GM06990 (cell line): ENCODE measurements at regions not wholly inside any gene's neighbourhood (a gene's known extent, or its start where the extent isn't known, plus 50 kb on each side); places are given as distances from the start of the nearest gene placed in this dataset.

Source experiments
- DNase-seq: peaks from one replicate; pipeline ENCODE4 v3.0.0-alpha.2; 2011; ENCODE audit not compliant: insufficient read length; ENCODE audit errors: extremely low read depth
- H3K27me3 ChIP-seq: replicated peaks from 2 replicates; pipeline ENCODE4 v1.6.0; 2011; ENCODE audit warnings: low read length; ENCODE audit not compliant: control insufficient read depth, insufficient read depth
- H3K36me3 ChIP-seq: 2 replicates; pipeline ENCODE4 v1.5.1; 2011; ENCODE audit warnings: low read length; ENCODE audit not compliant: control insufficient read depth, insufficient read depth
- H3K4me3 ChIP-seq: replicated peaks from 2 replicates; pipeline ENCODE4 v1.5.1; 2011; ENCODE audit warnings: low read depth, mild to moderate bottlenecking, control low read depth, low read length
- CTCF ChIP-seq: IDR thresholded peaks from 2 replicates; pipeline ENCODE4 v1.5.1; 2011; ENCODE audit warnings: low read length, control low read depth, mild to moderate bottlenecking, inconsistent platforms; ENCODE audit not compliant: insufficient read depth, poor library complexity, severe bottlenecking

DNA sequence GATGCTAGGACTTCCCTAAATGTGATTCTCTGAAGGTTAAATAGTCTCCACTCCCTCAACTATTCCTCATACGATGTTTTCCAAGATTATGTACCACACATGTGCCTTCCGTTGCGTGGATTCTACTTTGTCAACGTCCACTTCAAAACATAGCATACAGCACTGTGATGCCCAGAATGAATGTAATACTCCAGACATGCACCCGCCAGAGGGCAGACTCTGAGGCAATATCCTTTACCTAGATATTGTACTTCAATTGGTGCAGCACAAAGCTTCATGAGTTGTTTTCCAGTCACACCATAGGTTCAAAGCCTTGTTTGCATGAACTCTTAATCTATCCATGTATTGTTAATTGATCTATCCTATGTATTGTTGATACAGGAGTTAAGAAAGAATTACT is 201.0 kb upstream of the NABP1 start:
- no peak for TF ChIP-seq CTCF
- Histone ChIP-seq H3K36me3 (no peaks in the 10 kb centered on the region), H3K27me3 (no peaks in the 10 kb centered on the region), H3K4me3 (no peak overlapping the region)
- no peak for DNase-seq

GRCh38 chr2:191478799-191479679 is 198.9 kb upstream of the NABP1 start:
- Histone ChIP-seq H3K36me3 (no peaks in the 10 kb centered on the region), H3K4me3 (no peak overlapping the region), H3K27me3 (no peaks in the 10 kb centered on the region)
- DNase-seq = no peak
- TF ChIP-seq CTCF = no peak

DNA sequence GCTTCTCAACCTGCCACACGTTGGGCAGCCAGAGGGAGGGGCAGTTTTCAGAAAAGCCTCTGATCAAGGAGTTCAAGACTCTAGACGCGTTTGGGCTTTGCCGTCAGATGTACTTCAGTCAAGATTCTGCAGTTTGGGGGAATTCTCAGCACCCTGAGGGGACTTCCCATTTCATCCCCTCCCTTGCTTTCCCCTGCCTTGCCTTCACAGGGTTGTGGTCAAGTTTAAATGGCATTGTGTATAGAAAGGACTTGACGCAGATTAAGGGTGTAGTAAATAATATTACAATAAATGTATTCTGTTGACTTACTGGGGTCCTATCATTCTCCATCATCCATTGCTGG is 198.3 kb upstream of the NABP1 start:
- Histone ChIP-seq H3K4me3 (no peak overlapping the region), H3K36me3 (no peaks in the 10 kb centered on the region), H3K27me3 (no peaks in the 10 kb centered on the region)
- no peak for TF ChIP-seq CTCF
- DNase-seq = peak; percentile 1

GRCh38 chr2:191481305-191482070 is 196.4 kb upstream of the NABP1 start:
- TF ChIP-seq CTCF = no peak
- H3K27me3 ChIP-seq = no peaks in the 10 kb centered on the region
- no peaks in the 10 kb centered on the region for H3K36me3 ChIP-seq
- DNase-seq = no peak
- H3K4me3 ChIP-seq = no peak overlapping the region

GRCh38 chr2:191483117-191483516 is 194.8 kb upstream of the NABP1 start:
- no peaks in the 10 kb centered on the region for H3K36me3 ChIP-seq
- TF ChIP-seq CTCF = no peak
- H3K4me3 ChIP-seq = no peak overlapping the region
- H3K27me3 ChIP-seq = no peaks in the 10 kb centered on the region
- no peak for DNase-seq
